COLO668 (cell line): ENCODE measurements at regions not wholly inside any gene's neighbourhood (a gene's known extent, or its start where the extent isn't known, plus 50 kb on each side); places are given as distances from the start of the nearest gene placed in this dataset.
"Not testable (repeated sequence)": the region's sequence is repeated elsewhere in the genome, so short reads cannot be mapped to it uniquely, and the experiment has no call there.

Experiments
- DNase-seq: peaks from one replicate; lab custom pipeline; 2025; ENCODE audit not compliant: unreplicated experiment; lab: John Stamatoyannopoulos, UW

DNA sequence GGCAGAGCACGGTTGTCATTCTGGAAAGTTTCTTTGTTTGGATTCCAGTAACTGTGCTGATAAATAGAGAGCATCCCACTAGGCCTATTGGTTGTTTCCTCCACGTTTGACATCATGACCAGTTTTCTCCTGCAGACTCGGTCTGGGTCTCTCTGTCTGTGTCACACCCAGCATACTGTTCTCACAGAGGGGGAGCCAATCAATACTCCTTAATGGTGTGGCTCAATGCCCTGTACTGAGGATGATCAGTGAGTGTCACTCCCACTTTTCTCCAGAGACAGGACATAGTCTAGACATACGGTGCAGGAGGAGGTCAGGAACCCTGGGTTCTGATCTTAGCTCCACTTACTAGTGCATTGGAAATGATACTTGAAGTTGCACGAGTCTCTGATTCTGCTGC, 88.2 kb upstream of the BLID start:
- DNase-seq, result no peak

DNA sequence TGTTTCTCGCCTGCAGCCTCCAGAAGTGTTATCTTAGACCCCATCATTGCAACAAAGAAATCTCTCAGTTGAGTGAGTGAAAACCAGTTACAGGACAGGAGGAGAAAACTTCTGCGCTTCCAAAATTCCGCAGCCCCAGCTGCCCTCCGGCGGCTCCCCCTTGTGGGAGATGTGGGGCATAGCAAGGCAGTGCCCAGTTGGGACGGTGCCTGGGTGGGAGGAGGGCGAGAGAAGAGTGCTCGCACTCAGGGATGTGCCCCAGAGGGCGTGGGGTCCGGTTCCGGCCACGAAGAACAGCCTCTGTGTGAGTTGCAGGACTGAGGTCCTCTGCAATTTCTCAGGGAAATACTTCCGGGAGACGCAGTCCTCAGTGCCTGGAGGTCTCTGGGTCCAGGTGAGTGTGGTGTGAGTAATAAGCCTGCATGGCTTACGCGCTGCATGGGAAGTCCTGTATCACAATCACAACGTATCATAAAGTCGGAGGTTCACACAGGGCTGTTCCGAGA, 87.0 kb upstream of the BLID start:
- peak; percentile 9 for DNase-seq

DNA sequence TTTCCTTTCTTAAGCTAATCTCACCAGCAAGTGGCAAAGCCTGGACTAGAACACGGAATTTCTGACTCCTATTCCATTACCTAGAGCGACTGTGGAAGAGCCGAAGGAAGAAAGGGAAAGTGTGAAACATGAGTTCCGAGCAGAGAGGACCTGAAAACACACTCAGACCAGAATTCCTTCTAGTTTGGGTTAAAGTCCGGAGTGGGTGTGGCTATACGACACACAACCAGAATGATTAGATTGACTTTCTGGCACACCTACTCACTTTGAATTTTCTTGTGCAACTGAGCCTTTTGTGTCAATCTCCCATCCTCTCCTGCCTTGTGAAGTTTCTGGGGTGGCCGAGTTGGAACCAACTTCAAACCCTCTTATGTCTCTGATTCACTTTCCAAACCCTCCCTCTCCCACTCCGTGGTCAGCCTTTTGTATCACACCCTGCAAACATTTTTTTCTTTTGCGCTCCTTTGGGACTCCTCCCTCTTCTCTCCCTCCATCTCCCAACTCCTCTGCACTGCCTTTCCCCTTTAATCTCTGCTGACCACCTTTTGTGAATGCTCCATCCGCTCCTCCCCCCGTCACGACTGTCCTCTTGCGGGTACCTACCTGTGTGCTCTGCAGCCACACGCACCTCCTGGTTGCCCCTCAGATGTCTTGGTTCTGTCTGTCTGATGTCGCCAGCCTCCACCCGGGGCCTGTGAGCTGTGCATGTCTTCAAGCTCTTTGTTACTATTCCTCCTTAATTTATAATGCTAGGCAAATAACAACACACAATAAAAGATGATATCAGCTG, 86.3 kb upstream of the BLID start:
- no peak for DNase-seq

DNA sequence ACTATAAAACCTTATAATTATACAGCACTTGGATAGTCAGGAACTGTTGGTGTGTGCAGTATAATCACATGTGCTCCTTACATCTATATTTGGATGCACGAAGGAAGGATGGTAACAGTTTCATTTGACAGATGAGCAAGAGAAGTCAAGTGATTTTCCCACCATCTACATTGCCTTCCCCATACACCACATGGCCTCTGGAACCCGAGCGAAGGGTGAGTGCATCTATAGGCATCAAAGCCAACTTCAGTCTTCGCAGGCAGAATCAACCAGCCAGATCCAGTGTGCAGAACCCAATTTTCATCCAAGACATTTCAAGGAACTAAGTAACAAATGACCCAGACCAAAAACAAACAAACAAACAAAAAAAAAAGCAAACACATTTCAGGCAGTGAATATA, 85.1 kb upstream of the BLID start:
- DNase-seq, result no peak

DNA sequence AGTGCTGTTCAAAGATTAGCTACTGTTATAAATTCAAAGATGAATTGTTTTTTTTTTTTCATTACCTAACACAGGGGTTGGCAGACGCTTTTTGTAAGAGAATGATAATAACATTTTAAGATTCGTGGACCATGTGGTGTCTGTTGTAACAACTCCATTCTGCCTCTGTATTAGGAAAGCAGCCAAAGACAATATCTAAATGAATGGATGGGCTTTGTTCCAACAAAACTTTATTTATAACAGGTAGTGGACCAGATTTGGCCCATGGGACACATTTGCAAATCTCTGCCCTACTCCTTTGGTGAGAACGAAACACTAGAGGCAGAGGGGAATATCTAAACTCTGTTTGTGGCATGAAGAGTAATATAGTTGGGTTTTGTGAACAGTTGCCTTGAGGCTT, 83.6 kb upstream of the BLID start:
- no peak for DNase-seq

DNA sequence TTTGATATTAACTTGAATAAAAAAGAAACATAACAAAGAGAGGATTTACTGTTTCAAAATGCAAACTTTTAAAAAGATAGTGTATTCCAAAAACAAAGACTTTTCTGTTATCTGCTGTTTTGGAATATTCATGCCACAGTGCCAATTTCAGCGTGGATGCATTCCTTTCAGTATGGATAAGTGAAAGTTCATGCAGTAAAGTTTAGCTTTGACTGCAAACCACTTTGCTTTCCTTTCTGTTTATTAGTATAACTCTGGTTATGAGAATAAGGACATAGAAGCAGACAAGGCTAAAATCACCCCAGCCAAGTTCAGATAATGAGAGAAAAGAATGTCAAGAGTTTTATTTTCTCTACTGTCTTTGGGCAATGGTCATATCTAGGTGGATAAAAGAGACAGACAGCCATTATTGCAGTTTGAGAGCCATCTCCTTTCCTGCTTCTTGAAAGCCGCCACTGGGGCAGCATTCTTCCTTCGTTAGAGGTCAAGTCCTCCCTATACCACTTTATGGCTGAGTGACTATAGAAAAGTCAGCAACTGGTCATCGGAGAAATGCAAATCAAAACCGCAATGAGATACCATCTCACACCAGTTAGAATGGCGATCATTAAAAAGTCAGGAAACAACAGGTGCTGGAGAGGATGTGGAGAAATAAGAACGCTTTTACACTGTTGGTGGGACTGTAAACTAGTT, 82.4 kb upstream of the BLID start:
- no peak for DNase-seq

DNA sequence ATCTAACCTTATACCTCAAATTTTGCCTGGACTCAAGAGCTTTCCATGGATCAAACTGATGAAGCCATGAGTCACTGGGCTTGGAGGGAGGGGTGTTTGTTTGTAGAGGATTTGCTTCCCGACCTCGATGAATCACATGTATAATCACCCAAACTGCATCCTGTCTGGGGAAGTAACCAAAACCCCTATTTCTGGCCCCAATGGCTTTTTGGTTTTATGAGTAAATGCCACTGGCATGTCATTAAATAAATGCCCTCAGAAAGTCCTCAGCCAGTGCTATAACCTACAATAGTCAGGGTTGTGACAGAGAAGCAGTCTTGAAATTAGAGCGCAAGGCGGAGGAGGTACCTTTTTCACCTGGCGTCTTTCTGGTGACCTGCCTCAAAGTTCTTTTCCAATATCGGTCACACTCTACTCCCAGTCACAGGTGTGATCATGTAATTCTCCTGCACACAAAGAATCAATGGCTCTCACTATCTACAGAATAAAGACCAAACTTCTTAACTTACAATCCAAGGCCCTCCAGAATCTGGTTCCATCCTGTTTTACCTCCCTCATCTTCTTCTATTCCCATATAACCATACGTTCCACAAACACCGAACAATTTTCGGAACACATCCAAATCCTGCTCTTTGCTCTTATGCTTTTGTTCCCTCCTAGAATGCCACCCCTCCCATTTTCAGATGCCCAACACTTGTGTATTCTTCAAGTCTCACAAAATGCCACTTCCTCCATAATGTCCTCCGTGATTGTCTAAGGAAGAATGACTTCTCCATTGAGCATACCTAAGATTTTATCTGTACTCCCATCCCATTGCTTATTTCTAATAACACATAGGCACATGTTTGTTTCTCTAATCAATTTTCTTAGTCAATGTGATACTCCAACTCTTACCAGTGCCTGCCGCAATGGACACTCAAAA, 81.3 kb upstream of the BLID start:
- DNase-seq, result no peak

DNA sequence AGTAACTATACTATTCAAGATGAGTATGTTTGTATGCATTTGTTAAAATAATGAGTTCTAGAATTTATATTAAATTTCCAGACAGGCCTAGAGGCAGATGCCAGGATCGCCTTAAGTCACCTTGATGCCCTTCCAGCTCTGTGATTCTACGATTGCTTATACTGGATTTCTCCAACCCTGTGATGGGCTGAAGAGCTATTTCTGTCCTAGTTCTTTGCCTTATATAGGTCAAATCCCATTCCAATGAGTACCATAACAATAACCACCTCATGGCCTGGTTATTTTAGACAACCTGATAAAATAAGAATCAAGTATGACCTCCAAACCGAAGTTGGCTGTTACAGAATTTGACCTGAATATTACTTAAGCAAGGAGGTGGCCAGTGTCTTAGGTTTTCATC, 79.8 kb upstream of the BLID start:
- DNase-seq, result no peak

DNA sequence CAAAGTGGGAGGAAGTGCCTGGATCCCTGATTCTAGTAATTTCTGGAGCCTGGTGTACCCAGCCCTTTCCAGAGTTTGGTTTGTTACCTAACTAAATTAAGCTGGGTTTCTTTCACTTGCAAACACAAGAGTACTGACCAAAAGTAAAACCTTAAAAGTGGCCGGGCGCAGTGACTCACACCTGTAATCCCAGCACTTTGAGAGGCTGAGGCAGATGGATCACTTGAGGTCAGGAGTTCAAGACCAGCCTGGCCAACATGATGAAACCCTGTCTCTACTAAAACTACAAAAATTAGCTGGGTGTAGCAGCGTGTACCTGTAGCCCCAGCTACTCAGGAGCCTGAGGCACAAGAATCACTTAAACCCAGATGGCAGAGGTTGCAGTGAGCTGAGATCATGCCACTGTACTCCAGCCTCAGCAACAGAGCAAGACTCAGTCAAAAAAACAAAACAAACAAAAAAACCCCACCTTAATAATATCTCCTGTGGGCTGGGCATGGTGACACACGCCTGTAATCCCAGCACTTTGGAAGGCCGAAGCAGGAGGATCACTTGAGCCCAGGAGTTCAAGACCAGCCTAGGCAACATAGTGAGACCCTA, 78.0 kb upstream of the BLID start:
- DNase-seq, result not testable (repeated sequence)

DNA sequence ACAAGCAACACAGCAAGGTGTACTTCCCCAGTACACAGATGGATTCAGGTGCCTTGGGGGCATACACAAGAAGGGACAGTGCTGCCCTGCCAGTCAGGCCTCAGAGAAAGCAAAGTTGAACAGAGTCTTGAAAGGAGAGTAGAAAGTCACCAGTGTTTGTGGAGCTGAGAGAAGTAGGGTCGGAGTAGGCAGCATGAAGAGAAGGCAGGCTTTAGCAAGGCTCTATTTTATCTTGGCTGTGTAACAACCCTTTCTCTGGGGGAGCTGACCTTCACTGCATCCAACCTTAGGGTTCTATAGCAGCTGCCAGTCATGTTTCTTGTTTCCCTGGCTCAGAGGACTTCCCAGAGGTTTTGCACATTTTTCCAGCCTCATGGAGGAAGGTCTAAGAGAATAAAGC, 77.4 kb upstream of the BLID start:
- no peak for DNase-seq

DNA sequence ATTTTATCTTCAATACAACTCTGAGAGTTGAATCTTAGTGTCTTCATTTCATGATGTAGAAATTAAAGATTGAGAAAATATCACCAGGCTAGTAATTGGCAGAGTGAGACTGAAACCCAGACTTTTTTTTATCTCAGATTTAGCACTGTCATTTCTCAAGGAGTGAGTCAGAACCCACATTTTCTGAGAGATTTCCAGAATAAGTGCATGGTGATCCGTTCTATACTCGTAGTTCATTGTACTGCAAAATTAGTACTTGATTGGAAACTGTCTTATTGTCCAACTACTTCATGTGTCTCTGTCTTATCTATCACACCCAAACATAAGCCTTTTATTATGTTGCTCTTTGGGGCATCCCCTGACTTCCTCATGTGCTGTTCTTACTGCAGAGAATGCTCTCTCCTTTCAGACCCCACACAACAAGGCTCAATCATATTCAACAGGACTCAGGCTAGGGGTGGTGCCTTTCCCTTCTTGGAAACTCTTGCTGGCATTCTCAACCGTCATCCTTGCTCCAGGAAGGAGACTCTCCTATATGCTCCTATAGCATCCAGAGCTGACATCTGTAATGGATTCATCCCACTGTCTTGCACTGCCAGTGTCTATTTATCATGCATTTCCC, 76.7 kb upstream of the BLID start:
- DNase-seq, result no peak

DNA sequence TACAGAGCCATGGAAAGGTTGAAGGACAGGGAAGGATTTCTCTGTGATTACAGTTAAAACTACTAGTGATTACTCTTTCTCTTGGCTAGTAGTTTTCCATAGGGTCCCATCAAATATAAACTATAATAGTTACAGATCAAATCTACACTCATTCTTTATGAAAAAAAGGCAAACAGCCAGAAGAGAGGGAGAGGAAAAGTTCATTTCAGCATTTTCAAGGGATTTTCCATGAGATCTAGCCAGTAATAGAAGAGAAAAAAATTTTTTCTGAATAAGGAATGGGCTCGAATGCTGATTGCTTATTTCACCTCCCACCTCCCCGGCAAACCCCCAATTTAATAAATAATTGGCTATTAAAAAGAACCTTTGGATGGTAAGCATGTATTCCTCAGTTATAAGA, 74.8 kb upstream of the BLID start:
- no peak for DNase-seq

DNA sequence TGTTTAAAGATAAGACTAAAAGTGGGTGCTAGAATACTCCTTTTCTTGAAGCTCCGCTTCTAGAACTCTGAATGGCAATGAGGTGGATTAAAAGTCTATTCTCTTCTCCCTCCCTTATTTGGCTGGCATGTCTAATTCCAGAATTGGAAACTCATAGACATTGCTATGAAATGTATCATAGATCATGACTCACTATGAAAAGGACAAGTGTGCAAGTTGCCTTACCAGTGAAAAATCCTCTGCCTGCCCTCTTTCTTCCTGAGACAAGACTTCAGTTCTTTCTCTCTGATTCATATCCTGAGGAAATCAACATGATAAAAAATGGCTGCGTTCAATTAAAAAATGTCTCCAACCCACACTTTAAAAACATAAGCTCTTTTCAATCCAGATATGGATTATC, 73.2 kb upstream of the BLID start:
- DNase-seq, result no peak

DNA sequence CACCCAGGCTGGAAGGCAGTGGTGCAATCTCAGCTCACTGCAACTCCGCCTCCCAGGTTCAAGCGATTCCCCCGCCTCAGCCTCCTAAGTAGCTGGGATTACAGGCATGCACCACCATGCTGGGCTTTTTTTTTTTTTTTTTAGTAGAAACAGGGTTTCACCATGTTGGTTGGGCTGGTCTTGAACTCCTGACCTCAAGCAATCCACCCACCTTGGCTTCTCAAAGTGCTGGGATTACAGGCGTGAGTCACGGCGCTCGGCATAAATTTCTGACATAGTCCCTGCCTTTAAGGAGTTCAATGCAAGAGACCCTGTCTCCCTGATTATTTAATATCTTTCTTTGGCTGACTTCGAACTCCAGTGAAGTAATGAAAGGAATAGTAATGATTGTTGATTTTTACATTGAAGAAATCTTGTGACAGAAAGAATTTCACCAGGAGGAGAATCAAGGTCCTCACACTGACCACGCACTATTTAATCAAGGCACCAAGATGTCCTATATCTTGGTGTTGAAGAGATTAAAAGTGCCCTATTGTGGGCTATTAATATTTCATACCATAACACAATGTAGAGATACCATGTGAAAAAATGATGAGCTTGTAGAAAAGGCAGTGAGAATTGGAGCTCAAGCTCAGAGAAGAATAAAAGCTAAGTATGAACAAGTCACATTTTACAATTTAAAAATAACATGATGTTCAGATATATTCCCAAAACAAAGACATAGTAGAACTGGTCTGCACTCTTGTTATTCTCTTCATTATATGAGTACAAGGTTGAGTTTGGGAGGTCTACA, 71.6 kb upstream of the BLID start:
- DNase-seq, result no peak

DNA sequence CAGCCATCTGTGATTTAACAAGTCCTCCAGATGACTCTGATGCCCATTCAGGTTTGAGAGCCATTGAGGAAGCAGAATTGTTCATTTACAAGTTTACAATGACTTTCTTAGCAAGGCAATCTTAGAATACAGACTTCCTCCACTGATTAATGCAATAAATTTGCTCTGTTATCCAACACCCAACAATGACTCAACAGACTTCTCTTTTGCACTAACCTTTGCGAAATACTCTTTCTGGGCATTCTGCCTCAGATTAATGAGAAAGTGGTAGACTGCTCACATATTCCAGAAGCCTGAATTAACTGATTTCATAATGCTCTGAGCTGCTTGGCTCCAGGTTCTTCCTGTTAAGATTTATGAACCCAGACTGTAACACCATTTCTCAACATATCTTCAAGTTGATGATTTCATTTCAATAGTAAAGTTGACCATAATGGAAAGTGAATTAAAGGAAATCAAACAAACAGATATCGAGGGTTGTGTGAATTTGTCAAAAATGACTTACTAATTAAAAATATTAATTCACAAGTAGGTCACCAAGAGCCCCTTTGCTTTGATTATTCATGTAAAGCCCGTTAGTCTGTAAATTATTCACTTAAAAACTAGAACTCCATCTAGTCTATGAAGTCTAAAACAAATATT, 70.5 kb upstream of the BLID start:
- no peak for DNase-seq

DNA sequence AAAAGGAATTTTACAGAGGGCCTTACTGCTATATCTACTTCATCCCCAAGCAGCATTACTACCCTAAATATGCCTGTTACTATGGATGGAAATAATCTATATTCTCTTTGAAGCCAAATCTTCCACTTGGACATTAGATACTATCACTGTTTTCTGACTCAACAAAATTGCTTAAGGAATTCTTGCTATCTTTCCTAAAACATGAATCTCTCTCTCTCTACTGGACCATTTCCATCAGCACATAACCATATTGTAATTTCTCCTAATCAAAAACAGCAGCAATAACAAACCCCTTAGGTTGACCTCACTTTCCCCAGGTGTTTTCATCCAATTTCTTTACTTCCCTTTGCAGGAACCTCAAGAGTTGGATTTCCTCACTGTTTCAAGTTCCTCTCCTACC, 67.9 kb upstream of the BLID start:
- no peak for DNase-seq

DNA sequence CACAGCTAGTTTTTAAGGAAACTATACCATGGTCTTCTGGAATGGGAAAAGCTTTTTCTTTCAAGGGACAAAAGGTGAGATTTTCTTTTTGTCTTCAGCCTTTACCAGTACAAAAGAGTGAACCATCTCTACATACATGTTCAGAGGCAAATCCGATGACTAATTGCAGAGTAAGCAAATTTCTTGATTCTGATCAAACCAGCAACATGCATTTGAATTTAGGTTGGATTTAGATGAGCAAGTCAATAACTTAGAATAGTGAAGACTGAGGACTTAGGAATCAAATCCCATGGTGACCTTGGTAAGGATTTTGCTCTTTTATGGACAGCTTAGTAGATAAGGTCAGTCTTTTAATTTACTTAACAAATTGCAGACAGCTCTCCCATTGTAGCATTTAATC, 65.9 kb upstream of the BLID start:
- no peak for DNase-seq

DNA sequence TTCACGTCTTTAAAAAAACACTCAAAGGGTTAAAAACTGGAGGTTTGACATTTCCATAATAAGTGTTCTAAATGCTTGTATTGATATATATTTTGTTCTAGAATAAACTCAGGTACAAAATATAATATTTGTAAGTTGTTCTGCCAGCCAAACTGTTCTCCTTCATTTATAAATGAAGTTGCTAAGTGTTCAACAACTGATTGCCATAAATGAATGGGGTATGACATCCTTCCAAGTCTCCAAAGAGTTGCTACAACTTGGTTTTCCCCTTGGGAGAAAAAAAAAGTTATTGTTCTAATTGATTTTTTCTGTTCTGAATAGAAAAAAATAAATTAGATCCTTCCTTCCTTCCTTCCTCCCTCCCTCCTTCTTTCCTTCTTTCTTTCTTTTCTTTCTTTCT, 65.4 kb upstream of the BLID start:
- no peak for DNase-seq
